ENCODE measurements at regions not wholly inside any gene's neighbourhood (a gene's known extent, or its start where the extent isn't known, plus 50 kb on each side); places are given as distances from the start of the nearest gene placed in this dataset.

DNA sequence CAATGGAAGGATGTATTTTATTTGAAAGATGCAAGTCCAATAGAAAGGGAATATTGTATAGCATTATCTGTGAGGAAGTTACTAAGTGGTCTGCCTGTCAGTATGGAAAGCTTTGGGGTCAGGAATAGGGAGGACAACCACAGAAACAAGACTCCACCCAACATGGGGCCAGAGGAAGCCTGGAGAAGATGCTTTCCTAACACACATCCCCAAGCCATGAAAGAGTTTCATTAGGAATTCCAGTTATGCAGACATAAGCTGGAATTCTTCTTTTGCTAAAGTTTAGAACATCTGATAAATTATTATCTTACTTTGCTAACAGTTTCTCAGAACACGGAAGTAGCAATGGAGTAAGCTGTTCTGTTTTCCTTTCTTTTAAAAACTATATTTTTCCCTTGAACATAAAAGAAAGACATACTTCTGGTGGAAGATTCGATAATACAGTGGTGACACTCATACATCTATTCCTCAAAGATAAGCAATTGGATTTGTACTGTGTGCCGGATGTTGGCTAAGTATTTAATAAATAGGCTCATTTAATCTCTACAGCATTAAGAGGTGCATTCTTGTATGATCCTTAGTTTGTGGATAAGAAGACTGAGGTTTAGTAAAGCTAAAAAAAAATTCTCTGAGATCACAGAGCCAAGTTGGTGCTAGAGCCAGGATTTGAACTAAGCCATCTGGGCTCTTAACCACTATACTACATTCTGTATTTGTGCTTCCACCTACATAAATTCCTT lies 51.0 kb upstream of the GAS7 start:
- no peak for DNase-seq (ENCODE audit: low read depth)
- Histone ChIP-seq H3K36me3 (ENCODE audit: control insufficient read depth, insufficient read depth, low read length) (no peaks in the 10 kb centered on the region), H3K27me3 (ENCODE audit: control insufficient read depth, insufficient read depth, low read length) (no peaks in the 10 kb centered on the region), H3K4me3 (ENCODE audit: low read depth, low read length) (no peak overlapping the region)
- POLR2A ChIA-PET, result no interaction called here
- CTCF ChIA-PET, result interaction anchor here (2.6 kb wide), 1 partner anchor 22 kb away, joined by 7 read pairs; no protein-coding TSS in a partner anchor
- TF ChIP-seq CTCF (IDR thresholded peaks at IDR 0.05; ENCODE audit: insufficient read depth, low read depth, low read length), result no peak

Measured in BJ (cell line).